AG09309 (cell line): ENCODE measurements at regions not wholly inside any gene's neighbourhood (a gene's known extent, or its start where the extent isn't known, plus 50 kb on each side); places are given as distances from the start of the nearest gene placed in this dataset.

Source experiments
- DNase-seq: peaks from one replicate; pipeline ENCODE4 v3.0.0-alpha.2; 2010; ENCODE audit warnings: low read depth
- H3K4me3 ChIP-seq: 2 replicates; pipeline ENCODE4 v1.5.1; 2011; ENCODE audit warnings: mild to moderate bottlenecking, low read depth, low read length, moderate library complexity; ENCODE audit not compliant: control insufficient read depth
- CTCF ChIP-seq: IDR thresholded peaks from 2 replicates; pipeline ENCODE4 v1.5.1; 2011; ENCODE audit warnings: mild to moderate bottlenecking, low read depth, low read length, inconsistent platforms; ENCODE audit not compliant: insufficient read depth, control insufficient read depth; ENCODE audit errors: missing control alignments

DNA sequence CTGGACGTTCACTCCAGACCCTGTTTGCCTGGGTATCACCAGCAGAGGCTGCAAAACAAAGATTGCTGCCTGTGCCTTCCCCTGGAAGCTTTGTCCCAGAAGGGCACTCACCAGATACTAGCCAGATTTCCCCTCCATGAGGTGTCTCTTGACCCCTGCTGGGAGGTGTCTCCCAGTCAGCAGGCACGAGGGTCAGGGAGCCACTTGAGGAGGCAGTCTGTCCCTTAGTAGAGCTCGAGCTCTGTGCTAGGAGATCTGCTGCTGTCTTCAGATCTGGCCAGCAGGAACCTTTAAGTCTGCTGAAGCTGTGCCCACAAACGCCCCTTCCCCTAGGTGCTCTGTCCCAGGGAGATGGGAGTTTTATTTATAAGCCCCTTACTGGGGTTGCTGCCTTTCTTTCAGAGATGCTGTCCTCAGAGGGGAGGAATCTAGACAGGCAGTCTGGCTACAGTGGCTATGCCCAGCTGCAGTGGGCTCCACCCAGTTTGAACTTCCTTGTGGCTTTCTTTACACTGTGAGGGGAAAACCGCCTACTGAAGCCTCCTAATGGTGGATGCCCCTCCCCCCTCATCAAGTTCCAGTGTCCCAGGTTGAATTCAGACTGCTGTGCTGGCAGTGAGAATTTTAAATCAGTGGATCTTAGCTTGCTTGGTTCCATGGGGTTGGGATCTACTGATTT lies 253.9 kb downstream of the SPATA31D1 start:
- no peak overlapping the region for H3K4me3 ChIP-seq
- DNase-seq = no peak
- TF ChIP-seq CTCF = no peak

DNA sequence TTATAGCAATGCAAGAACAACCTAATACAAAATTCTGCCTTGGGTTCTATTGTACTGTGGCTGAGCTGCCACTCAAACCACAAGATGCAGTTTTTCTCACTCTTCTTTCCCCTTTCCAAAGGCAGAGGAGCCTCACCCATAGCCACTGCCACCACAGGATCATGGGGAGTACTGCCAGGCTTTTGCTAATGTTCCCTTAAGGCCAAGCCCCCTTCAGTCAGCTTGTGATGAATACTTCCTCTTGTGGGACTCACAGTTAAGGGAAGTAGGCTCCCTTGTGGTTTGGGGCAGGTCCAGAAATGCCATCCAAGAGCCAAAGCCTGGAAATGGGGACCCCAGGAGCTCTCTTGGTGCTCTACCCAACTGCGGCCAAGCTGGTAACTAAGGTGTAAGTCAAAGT lies 258.7 kb downstream of the SPATA31D1 start:
- H3K4me3 ChIP-seq = no peak overlapping the region
- TF ChIP-seq CTCF = no peak
- no peak for DNase-seq

- TF ChIP-seq CTCF = no peak
- no peak overlapping the region for H3K4me3 ChIP-seq
- no peak for DNase-seq
Observed at GRCh38 chr9:82252116-82252515, 263.5 kb downstream of the SPATA31D1 start.

DNA sequence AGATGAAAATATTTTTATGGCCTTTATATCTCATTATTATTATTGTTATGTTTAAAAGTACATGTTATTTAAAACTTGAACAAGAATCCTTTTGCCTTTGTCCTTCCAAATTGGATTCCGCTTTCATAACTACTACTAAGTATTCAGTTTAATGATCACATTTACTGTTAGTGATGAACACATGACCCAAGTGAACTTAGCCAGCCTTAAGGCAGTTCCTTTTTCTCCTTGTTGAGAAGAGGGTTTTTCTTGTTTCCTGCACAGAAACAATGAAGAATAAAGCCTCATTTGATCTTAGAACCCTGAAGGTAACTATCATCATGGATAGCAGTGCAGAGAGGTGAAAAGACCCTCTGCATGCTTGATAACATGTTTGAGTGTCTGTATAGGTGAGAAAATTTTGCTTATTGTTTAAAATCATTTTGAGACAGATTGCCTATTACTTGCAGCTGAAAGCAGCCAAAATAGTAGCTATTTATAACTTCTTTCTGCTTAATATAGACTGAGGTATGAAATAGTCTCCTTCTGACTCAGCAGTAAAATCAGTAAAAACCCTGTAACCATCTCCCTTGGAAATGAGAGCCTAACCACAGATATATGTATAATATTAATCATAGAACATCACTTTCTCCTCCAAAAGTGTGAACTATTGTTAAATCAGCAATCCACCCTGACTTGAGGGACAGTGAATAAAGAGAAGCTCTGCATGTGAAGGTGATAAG lies 266.2 kb downstream of the SPATA31D1 start:
- no peak for TF ChIP-seq CTCF
- DNase-seq = no peak
- H3K4me3 ChIP-seq = no peak overlapping the region

- TF ChIP-seq CTCF = no peak
- no peak for DNase-seq
- no peak overlapping the region for H3K4me3 ChIP-seq
Observed at GRCh38 chr9:82255481-82256176, 267.1 kb downstream of the SPATA31D1 start.

DNA sequence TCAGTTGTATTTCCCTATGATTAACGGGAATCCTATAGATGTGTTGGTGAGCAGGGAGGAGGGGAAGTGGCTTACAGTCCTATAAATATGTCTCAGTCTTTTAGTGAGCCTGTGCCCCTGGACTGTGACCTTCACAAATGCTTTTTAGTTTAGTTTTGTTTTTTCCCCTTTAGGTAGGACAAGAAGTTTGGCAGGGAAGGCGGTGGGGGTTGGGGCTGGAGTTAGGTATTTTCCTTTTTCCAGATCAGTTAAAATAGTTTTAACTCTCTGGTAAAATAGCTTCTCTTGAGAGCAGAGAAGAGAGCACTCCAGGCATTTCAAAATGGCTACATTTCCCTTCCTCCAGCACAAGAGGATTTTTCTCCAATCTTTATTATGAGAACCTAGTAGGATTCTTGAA lies 272.1 kb downstream of the SPATA31D1 start:
- DNase-seq = no peak
- TF ChIP-seq CTCF = no peak

More for the DNA sequence above, 272.1 kb downstream of the SPATA31D1 start:
- H3K4me3 ChIP-seq = no peak overlapping the region
